ENCODE measurements at regions not wholly inside any gene's neighbourhood (a gene's known extent, or its start where the extent isn't known, plus 50 kb on each side); places are given as distances from the start of the nearest gene placed in this dataset.

- TF ChIP-seq CTCF (CRISPR knock-in tag; IDR thresholded peaks at IDR 0.05) (no peak), NR0B2 (CRISPR knock-in tag; IDR thresholded peaks at IDR 0.05) (no peak)
Measured at GRCh38 chr11:92803391-92803790, 166.1 kb upstream of the MTNR1B start.
